Duodenal mucosa (tissue), 2 donors: ENCODE measurements at regions not wholly inside any gene's neighbourhood (a gene's known extent, or its start where the extent isn't known, plus 50 kb on each side); places are given as distances from the start of the nearest gene placed in this dataset.
"Not testable (repeated sequence)": the region's sequence is repeated elsewhere in the genome, so short reads cannot be mapped to it uniquely, and the experiment has no call there.

Experiments
- H3K27ac ChIP-seq: one replicate; pipeline ENCODE4 v1.7.0; 2013; ENCODE audit warnings: low read depth, low read length
- H3K27me3 ChIP-seq, 2 donors: one replicate each; pipeline ENCODE4 v1.7.0; 2013; ENCODE audit warnings: low read length in 2 of 2, control low read depth in 1 of 2; ENCODE audit not compliant: insufficient read depth in 2 of 2, control insufficient read depth in 1 of 2
- H3K36me3 ChIP-seq, 2 donors: one replicate each; pipeline ENCODE4 v1.7.0; 2013; ENCODE audit warnings: low read length in 2 of 2, control low read depth in 1 of 2; ENCODE audit not compliant: insufficient read depth in 2 of 2, control insufficient read depth in 1 of 2
- H3K4me1 ChIP-seq, 2 donors: one replicate each; pipeline ENCODE4 v1.7.0; 2013; ENCODE audit warnings: low read length in 2 of 2, control low read depth in 1 of 2; ENCODE audit not compliant: insufficient read depth in 2 of 2, control insufficient read depth in 1 of 2
- H3K4me3 ChIP-seq, 2 donors: one replicate each; pipeline ENCODE4 v1.7.0; 2013; ENCODE audit warnings: low read length in 2 of 2, low read depth in 1 of 2
- H3K9ac ChIP-seq, 2 donors: one replicate each; pipeline ENCODE4 v1.7.0; 2013; ENCODE audit warnings: low read length in 2 of 2, low read depth in 1 of 2
- H3K9me3 ChIP-seq, 2 donors: one replicate each; pipeline ENCODE4 v1.7.0; 2013; ENCODE audit warnings: low read length in 2 of 2, control low read depth in 1 of 2; ENCODE audit not compliant: control insufficient read depth in 1 of 2

DNA sequence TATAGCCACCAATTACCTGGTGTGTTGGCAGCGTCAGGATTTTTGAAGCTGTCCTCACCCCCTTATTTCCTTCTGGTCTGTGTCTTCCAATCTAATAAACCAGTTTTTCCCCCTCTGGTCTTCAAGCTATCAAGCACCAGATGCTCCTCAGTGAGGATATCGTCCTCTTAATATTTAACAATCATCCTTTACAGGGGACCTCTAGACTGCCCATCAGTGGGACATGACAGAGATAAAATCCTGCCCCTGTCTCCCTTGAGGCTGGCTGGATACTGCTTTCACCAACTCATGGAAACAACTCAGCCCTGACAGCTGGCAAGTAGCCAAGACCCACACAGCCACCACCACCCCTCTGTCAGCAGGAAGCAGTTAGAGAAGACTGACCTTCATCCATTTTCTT lies 421.0 kb upstream of the API5 start:
- Histone ChIP-seq H3K4me1 (no peaks in the 10 kb centered on the region), H3K4me3 (no peak overlapping the region), H3K27ac (no peak overlapping the region), H3K36me3 (no peaks in the 10 kb centered on the region), H3K9me3 (no peaks in the 10 kb centered on the region), H3K27me3 (no peaks in the 10 kb centered on the region), H3K9ac (no peak overlapping the region)

DNA sequence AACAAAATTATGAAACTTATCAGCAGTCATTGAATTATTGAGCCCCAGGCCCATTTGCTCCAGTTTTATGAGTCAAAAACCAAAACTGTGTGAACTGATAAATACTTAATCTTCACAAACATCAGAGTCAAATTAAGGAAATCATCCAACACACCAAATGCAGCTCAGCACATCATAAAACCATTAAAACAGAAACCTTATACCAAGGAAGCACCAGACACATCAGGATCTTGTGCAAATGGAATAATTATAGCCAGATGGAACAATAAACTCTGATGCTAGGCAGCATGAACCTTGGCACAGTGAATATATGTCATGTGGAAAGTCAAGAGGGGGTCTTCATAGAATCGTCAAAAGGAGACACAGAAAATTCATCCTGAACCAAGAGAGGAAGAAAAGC lies 410.7 kb upstream of the API5 start:
- no peaks in the 10 kb centered on the region for H3K9me3 ChIP-seq
- H3K27ac ChIP-seq = no peak overlapping the region
- H3K27me3 ChIP-seq = no peaks in the 10 kb centered on the region
- no peaks in the 10 kb centered on the region for H3K36me3 ChIP-seq
- H3K9ac ChIP-seq = no peak overlapping the region
- no peaks in the 10 kb centered on the region for H3K4me1 ChIP-seq
- H3K4me3 ChIP-seq = no peak overlapping the region

DNA sequence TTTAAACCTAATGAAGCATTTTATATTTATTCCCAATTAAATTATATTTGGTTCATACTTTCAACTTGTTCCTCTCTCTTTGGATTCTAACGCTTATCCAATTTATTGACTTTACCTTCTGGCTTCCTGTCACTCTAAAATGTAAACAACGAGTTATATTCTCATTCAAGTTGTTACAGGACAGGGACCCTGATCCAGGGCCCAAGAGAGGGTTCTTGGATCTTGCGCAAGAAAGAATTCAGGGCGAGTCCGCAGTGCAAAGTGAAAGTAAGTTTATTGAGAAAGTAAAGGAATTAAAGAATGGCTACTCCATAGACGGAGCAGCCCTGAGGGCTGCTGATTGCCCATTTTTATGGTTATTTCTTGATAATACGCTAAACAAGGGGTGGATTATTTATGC lies 405.6 kb upstream of the API5 start:
- H3K4me3 ChIP-seq = no peak overlapping the region
- H3K27ac ChIP-seq = no peak overlapping the region
- no peak overlapping the region for H3K9ac ChIP-seq
- H3K36me3 ChIP-seq = no peaks in the 10 kb centered on the region
- no peaks in the 10 kb centered on the region for H3K4me1 ChIP-seq
- H3K27me3 ChIP-seq = no peaks in the 10 kb centered on the region
- peaks cover 3 to 15% of the 10 kb centered on the region in 2 donors for H3K9me3 ChIP-seq

DNA sequence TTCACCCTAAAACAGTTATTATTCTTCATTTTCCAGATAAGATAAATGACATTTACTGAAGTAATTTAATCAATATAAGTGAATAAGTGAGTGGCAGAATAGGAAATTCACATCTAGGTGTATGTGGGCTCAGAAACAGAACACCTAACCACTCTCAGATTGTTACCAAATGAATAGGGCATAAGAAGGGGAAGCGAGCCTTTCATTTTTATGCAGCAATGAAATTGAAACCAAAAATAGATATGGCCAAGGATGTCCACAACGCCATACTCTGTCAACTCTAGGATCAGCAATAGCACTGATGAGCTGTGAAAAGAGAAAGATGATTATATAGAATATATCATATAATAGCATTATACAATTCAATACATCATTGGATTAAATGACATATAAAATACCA lies 398.1 kb upstream of the API5 start:
- Histone ChIP-seq H3K9ac (no peak overlapping the region), H3K4me1 (no peaks in the 10 kb centered on the region), H3K4me3 (no peak overlapping the region), H3K36me3 (no peaks in the 10 kb centered on the region), H3K27me3 (no peaks in the 10 kb centered on the region), H3K27ac (no peak overlapping the region), H3K9me3 (peaks cover 0 to 13% of the 10 kb centered on the region in 2 donors)

DNA sequence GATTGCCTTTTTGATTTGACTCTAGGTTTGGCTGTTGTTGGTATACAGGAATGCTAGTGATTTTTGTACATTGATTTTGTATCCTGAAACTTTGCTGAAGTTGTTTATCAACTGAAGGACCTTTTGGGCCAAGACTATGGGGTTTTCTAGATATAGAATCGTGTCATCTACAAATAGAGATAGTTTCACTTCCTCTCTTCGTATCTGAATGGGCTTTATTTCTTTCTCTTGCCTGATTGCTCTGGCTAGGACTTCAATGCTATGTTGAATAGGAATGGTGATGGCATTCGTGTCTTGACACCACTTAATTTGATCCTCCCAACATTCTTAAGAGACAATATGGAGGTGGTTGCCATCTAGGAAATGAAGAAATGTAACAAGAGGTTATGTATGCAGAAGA lies 388.1 kb upstream of the API5 start:
- Histone ChIP-seq H3K27me3 (no peaks in the 10 kb centered on the region), H3K36me3 (no peaks in the 10 kb centered on the region), H3K9me3 (no peaks in the 10 kb centered on the region), H3K4me1 (no peaks in the 10 kb centered on the region), H3K4me3 (no peak overlapping the region), H3K9ac (no peak overlapping the region), H3K27ac (no peak overlapping the region)

DNA sequence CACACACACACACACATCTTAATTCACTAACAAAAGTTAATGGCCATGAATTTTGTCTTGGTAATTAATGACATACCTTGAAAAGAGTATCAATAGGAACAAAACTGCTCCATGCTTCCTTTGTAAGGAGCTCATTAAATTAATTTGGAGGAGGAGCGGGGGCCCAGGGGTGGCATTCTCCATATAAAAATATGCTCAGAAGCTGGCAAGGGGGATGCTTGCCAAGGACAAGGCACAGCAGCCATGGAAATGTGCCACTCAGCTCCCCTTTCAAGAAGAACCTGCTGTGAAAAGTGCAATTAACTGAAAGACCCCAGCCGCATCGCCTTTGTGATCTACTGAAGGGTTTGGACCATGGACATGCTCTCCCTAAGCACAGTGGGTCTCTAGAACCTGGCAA lies 385.9 kb upstream of the API5 start:
- no peaks in the 10 kb centered on the region for H3K36me3 ChIP-seq
- no peak overlapping the region for H3K4me3 ChIP-seq
- no peak overlapping the region for H3K9ac ChIP-seq
- H3K9me3 ChIP-seq = no peaks in the 10 kb centered on the region
- H3K27me3 ChIP-seq = no peaks in the 10 kb centered on the region
- no peaks in the 10 kb centered on the region for H3K4me1 ChIP-seq
- no peak overlapping the region for H3K27ac ChIP-seq

DNA sequence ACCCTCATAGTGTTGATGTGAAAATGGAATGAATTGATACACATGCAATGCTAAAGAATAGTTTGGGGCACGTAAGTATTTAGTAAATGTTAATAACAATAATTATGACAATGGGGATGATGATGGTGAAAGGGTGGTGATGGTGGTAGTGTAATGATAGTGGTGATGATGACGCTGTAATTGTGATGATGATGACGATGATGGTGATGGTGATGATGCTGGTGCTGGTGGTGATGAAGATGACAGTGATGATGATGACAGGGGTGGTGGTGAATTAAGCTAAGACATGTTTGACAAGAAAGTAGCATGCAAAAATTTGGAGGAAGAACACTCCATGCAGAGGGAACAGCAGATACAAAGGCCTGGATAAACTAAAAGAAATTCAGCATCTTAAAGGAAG lies 364.4 kb upstream of the API5 start:
- H3K4me1 ChIP-seq = no peaks in the 10 kb centered on the region
- H3K9me3 ChIP-seq = no peaks in the 10 kb centered on the region
- H3K9ac ChIP-seq = no peak overlapping the region
- no peak overlapping the region for H3K4me3 ChIP-seq
- no peaks in the 10 kb centered on the region for H3K27me3 ChIP-seq
- no peak overlapping the region for H3K27ac ChIP-seq
- H3K36me3 ChIP-seq = no peaks in the 10 kb centered on the region

DNA sequence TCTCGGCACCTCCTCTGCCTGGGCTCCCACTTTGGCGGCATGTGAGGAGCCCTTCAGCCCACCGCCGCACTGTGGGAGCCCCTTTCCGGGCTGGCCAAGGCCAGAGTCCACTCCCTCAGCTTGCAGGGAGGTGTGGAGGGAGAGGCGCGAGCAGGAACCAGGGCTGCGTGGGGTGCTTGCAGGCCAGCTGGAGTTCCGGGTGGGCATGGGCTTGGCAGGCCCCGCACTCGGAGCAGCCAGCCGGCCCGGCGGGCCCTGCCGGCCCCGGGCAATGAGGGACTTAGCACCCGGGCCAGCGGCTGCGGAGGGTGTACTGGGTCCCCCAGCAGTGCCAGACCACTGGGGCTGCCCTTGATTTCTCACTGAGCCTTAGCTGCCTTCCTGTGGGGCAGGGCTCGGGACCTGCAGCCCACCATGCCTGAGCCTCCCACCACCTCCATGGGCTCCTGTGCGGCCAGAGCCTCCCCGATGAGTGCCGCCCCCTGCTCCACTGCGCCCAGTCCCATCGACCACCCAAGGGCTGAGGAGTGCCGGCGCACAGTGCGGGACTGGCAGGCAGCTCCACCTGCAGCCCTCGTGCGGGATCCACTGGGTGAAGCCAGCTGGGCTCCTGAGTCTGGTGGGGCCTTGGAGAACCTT lies 361.9 kb upstream of the API5 start:
- H3K27me3 ChIP-seq, H3K4me1 ChIP-seq, H3K27ac ChIP-seq, H3K9ac ChIP-seq, H3K4me3 ChIP-seq, H3K36me3 ChIP-seq, H3K9me3 ChIP-seq: not testable (repeated sequence)

DNA sequence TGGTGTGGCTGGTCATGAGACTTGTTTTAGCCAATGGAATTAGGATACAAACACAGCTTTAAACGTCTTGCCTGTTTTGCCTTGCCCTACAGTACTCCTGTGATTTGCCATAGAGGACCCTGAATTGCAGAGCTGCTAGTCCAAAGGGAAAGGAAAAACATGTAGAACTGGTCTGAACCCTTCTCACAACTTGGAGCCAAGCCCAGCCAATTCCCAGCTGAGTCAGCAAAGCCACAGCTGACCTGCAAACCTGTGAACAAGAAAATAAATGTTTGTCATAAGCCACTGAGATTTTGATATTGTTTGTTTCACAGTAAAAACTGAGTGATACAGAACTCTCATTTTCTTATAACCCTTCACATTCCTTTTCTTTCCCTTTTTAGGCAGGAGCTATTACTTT lies 360.5 kb upstream of the API5 start:
- H3K27ac ChIP-seq = no peak overlapping the region

DNA sequence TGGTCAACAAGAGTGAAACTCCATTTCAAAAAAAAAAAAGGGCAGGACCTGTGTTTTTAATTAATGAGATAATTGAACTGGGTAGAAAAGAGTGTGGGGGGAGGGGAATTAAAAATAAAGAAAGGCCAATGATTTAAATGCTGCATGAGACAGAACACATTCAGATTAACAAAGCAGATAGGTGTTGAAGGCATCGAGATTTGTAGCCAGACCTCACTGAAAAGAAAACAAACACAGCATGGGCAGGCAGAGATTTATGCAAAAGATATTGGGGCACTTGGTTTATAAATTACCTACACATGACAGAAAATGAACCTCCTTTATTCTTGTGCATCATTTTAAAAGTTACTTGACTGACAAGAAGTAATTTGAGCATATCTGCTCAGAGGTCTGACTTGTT lies 354.0 kb upstream of the API5 start:
- H3K27ac ChIP-seq = no peak overlapping the region
- H3K36me3 ChIP-seq = no peaks in the 10 kb centered on the region
- H3K4me3 ChIP-seq = no peak overlapping the region
- no peak overlapping the region for H3K9ac ChIP-seq
- peaks cover 3 to 10% of the 10 kb centered on the region in 2 donors for H3K9me3 ChIP-seq
- no peaks in the 10 kb centered on the region for H3K27me3 ChIP-seq
- no peaks in the 10 kb centered on the region for H3K4me1 ChIP-seq

More for the DNA sequence above, 360.5 kb upstream of the API5 start:
- Histone ChIP-seq H3K36me3 (no peaks in the 10 kb centered on the region), H3K9ac (no peak overlapping the region), H3K4me1 (no peaks in the 10 kb centered on the region), H3K9me3 (peaks cover 0 to 4% of the 10 kb centered on the region in 2 donors), H3K4me3 (no peak overlapping the region), H3K27me3 (no peaks in the 10 kb centered on the region)

DNA sequence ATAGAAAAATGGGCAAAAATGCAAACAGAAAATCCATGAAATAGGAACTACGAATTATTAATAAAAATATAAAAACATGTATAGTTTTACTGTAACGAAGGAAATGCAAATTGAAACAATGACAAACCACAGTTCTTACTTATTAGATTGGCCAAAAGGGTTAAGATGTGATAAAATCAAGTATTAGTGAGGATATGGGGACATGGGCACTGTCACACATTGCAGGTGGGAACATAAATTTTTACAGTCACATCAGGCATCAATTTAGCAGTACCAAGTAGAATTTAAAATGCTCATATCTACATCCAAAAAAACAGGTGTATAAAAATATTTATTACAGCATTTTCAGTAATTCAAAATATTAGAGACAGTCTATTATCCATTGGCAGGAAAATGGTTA lies 353.2 kb upstream of the API5 start:
- H3K27ac ChIP-seq = no peak overlapping the region
- peaks cover 3 to 10% of the 10 kb centered on the region in 2 donors for H3K9me3 ChIP-seq
- no peaks in the 10 kb centered on the region for H3K36me3 ChIP-seq
- no peak overlapping the region for H3K9ac ChIP-seq
- H3K4me1 ChIP-seq = no peaks in the 10 kb centered on the region
- H3K27me3 ChIP-seq = no peaks in the 10 kb centered on the region
- H3K4me3 ChIP-seq = no peak overlapping the region
